Nephron progenitor cell (in vitro differentiated cells): ENCODE measurements at regions not wholly inside any gene's neighbourhood (a gene's known extent, or its start where the extent isn't known, plus 50 kb on each side); places are given as distances from the start of the nearest gene placed in this dataset.
A peak's percentile ranks its signal among the peaks of the same experiment; 100 is the strongest.

ENCODE experiments used
- DNase-seq: peaks from one replicate; pipeline ENCODE4 v3.0.0; 2021
- H3K27ac Mint-ChIP-seq: 2 replicates; pipeline ENCODE4 v1.8.0; 2021; ENCODE audit warnings: mild to moderate bottlenecking, moderate library complexity, mixed read lengths
- H3K27me3 Mint-ChIP-seq: 2 replicates; pipeline ENCODE4 v1.8.0; 2021; ENCODE audit warnings: mild to moderate bottlenecking, low read depth, mixed read lengths; ENCODE audit not compliant: poor library complexity
- H3K36me3 Mint-ChIP-seq: 2 replicates; pipeline ENCODE4 v1.8.0; 2021; ENCODE audit warnings: low read depth, mixed read lengths
- H3K4me1 Mint-ChIP-seq: 2 replicates; pipeline ENCODE4 v1.8.0; 2021; ENCODE audit warnings: mixed read lengths
- H3K4me3 Mint-ChIP-seq: 2 replicates; pipeline ENCODE4 v1.8.0; 2021; ENCODE audit warnings: mild to moderate bottlenecking, moderate library complexity, mixed read lengths
- H3K9me3 Mint-ChIP-seq: 2 replicates; pipeline ENCODE4 v1.8.0; 2021; ENCODE audit warnings: mild to moderate bottlenecking, moderate library complexity, mixed read lengths
- CTCF ChIP-seq: fragments of 200-600 bp; sonication (generic); IDR thresholded peaks from 2 replicates; pipeline ENCODE4 v1.5.0; 2021; ENCODE audit warnings: antibody characterized with exemption

- H3K9me3 Mint-ChIP-seq, result peaks cover 25% of the 10 kb centered on the region
- no peak for TF ChIP-seq CTCF
- H3K4me1 Mint-ChIP-seq, result peaks cover 47% of the 10 kb centered on the region
- H3K27me3 Mint-ChIP-seq, result peaks cover 17% of the 10 kb centered on the region
- H3K4me3 Mint-ChIP-seq, result no peak overlapping the region
- no peak overlapping the region for H3K27ac Mint-ChIP-seq
- peaks cover 8% of the 10 kb centered on the region for H3K36me3 Mint-ChIP-seq
- no peak for DNase-seq
These were observed 108.2 kb downstream of the FOXD2 start for GRCh38 chr1:47545912-47546483.

- Mint-ChIP-seq H3K36me3 (no peaks in the 10 kb centered on the region), H3K27ac (peak overlapping the region; percentile 37), H3K4me1 (peaks cover 67% of the 10 kb centered on the region), H3K4me3 (no peak overlapping the region), H3K9me3 (peaks cover 6% of the 10 kb centered on the region), H3K27me3 (peaks cover 14% of the 10 kb centered on the region)
- TF ChIP-seq CTCF, result no peak
- DNase-seq, result no peak
These were observed 110.1 kb downstream of the FOXD2 start for GRCh38 chr1:47547753-47548573.

- no peak for DNase-seq
- no peak overlapping the region for H3K4me3 Mint-ChIP-seq
- peaks cover 1% of the 10 kb centered on the region for H3K9me3 Mint-ChIP-seq
- no peak overlapping the region for H3K27ac Mint-ChIP-seq
- H3K4me1 Mint-ChIP-seq, result peaks cover 73% of the 10 kb centered on the region
- H3K36me3 Mint-ChIP-seq, result no peaks in the 10 kb centered on the region
- no peak for TF ChIP-seq CTCF
- H3K27me3 Mint-ChIP-seq, result peaks cover 21% of the 10 kb centered on the region
These were observed 110.8 kb downstream of the FOXD2 start for GRCh38 chr1:47548637-47549036.

- TF ChIP-seq CTCF, result no peak
- no peak overlapping the region for H3K4me3 Mint-ChIP-seq
- DNase-seq, result no peak
- H3K36me3 Mint-ChIP-seq, result no peaks in the 10 kb centered on the region
- peaks cover 23% of the 10 kb centered on the region for H3K27me3 Mint-ChIP-seq
- peaks cover 82% of the 10 kb centered on the region for H3K4me1 Mint-ChIP-seq
- no peaks in the 10 kb centered on the region for H3K9me3 Mint-ChIP-seq
- no peak overlapping the region for H3K27ac Mint-ChIP-seq
These were observed 111.7 kb downstream of the FOXD2 start for GRCh38 chr1:47549532-47549931.

GRCh38 chr1:47550929-47551328, 113.1 kb downstream of the FOXD2 start:
- no peak for DNase-seq
- no peaks in the 10 kb centered on the region for H3K36me3 Mint-ChIP-seq
- H3K4me1 Mint-ChIP-seq, result peaks cover 96% of the 10 kb centered on the region
- no peak for TF ChIP-seq CTCF
- H3K27me3 Mint-ChIP-seq, result peaks cover 23% of the 10 kb centered on the region
- peak overlapping the region; percentile 49 for H3K4me3 Mint-ChIP-seq
- no peaks in the 10 kb centered on the region for H3K9me3 Mint-ChIP-seq
- no peak overlapping the region for H3K27ac Mint-ChIP-seq
